AG08395 (cell line): ENCODE measurements at regions not wholly inside any gene's neighbourhood (a gene's known extent, or its start where the extent isn't known, plus 50 kb on each side); places are given as distances from the start of the nearest gene placed in this dataset.

Experiments used
- DNase-seq: peaks from one replicate; pipeline ENCODE4 v3.0.0; 2012; ENCODE audit warnings: mixed read lengths, low spot score

DNA sequence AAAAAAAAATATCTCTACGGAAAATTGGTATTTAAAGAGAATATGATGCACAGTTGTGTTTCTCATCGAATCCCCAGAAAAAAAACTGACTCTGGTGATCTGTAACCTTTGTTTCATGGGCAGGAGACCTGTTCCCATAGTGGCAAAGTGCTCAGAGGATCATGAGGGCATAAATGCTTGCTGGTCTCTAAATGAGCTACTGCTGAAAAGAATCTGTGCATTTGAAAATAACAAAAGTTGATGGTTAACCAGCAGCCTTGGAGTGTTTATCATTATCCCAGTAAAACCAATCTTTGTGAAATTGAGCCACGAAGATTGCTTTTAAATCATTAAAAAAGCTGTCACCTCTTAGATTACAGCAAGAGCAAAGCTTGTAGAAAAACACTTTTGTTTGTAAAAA, 775.4 kb downstream of the MTRR start:
- DNase-seq: no peak

DNA sequence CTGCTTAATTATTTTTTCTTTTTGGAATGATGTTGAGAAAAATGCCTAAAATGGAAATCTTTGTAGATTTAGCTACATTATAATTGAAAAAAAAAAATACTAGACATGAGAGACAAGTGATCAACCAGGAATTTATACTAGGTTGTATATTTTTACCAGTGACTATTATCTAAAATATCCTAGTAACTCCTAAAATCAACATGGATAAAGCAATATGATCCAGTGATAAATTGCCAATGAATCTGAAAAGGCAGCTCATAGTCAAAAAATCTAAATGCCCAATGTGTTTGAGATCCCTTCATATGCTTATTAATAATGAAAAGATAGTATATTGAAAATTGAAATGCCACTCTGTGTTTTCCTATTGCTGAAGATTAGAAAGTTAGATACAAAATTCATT, 778.2 kb downstream of the MTRR start:
- DNase-seq: no peak

- DNase-seq: peak; percentile 6
These were observed 781.2 kb downstream of the MTRR start for GRCh38 chr5:8650186-8650585.

DNA sequence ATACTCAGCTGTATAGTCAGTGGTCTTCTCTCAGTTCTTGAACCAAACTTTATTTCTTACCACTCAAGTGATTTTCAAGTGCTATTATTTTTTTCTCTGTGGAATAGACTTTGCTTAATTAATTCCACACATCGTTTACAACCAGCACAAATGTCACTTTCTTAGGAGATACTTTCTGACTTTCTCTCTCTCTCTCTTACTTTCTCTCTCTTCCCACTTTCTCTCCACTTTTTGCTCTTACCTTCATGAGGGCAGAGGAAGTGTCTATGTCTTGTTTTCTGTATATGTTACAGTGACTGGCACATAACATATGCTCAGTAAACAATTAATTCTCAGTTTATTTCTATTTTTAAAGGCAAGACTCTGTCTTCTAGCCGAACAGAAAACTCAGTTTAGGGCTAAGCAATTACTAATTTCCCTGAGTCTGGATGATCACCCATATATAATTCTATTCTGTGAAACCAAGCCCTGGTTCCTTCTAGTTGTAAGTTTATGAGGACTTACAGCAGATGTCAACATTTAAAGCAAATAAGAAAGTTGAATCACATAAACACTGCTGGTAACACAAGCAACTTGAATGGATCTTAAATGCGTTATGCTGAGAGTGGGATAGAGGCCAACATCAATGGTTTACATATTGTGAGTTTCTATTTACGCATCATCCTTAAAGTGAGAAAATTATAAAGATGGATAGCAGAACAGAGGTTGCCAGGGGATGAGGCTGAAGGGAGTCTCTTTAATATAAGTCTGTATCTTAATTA, 791.4 kb downstream of the MTRR start:
- no peak for DNase-seq

- DNase-seq: no peak
These were observed 794.4 kb downstream of the MTRR start for GRCh38 chr5:8663374-8663773.

DNA sequence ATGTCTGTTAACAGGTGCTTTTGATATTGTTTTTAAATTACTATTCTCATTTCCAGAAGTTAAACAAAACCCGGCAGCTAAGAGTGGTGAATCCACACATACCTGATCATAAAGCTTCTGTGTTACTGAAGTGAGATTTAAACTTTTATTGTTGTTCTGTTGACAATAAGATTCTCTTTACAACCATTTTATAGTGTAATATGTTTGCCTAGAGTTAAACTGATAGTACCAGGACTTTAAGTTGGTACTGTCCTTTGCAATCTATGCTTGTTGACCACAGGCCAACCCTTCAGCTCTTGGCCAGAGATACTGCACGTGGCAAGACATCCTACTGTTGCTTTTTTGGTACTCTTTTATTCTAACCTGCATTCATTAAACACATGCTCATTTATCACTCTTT, 806.2 kb downstream of the MTRR start:
- no peak for DNase-seq

DNA sequence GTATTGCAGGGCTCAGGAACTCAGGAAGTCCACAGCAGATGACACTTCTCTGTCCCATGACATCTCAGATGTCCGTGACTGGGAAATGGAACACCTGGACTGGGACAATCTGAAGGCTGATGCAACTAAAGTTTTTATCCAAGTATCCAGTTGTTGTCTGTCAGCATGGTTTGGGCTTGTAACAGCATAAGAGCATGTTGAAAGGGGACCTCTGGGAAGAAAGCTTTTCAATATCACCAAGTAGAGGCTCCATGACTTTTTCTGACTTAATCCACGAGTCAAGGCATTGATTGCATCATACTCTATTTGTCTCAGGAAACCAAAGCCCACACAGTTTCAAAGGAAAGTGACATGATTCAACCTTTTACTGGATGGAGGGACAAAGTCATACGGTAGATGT, 807.7 kb downstream of the MTRR start:
- no peak for DNase-seq

- no peak for DNase-seq
These were observed 813.4 kb downstream of the MTRR start for GRCh38 chr5:8682381-8682780.

- DNase-seq: no peak
These were observed 814.5 kb downstream of the MTRR start for GRCh38 chr5:8683496-8683895.

- DNase-seq: no peak
These were observed 816.8 kb downstream of the MTRR start for GRCh38 chr5:8685704-8686103.

GRCh38 chr5:8686707-8687106, 817.8 kb downstream of the MTRR start:
- peak; percentile 18 for DNase-seq

DNA sequence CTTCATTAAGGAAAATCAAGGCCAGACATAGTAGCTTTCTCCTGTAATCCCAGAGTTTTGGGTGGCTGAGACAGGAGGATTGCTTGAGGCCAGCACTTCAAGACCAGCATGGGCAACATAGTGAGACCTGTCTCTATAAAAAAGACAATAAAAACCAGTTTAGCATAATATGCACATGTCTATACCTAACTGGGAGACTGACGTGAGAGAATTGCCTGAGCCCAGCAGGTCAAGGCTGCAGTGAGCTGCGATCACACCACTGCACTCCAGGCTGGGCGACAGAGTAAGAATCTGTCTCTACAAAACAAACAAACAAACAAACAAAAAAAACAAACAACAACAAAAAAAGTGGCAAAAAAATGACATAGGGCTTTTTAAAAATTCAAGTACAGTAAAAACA, 820.8 kb downstream of the MTRR start:
- DNase-seq: no peak

DNA sequence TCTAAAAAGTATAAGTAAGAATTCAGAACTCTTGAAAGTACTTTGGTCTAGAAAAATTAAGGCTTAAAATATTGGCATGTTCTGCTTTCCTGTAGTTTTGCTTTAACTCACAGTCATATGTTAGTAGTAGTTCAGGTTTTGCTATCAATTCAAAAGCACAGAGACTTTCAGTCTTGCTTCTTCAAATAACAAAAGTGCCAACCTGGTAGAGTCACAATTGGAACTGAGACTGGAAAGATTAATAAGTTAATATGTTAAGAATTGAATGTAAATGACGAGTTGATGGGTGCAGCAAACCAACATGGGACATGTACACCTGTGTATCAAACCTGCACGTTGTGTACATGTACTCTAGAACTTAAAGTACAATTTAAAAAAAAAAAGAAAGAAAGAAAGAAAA, 822.3 kb downstream of the MTRR start:
- DNase-seq: no peak

- no peak for DNase-seq
These were observed 824.4 kb downstream of the MTRR start for GRCh38 chr5:8693341-8693844.

DNA sequence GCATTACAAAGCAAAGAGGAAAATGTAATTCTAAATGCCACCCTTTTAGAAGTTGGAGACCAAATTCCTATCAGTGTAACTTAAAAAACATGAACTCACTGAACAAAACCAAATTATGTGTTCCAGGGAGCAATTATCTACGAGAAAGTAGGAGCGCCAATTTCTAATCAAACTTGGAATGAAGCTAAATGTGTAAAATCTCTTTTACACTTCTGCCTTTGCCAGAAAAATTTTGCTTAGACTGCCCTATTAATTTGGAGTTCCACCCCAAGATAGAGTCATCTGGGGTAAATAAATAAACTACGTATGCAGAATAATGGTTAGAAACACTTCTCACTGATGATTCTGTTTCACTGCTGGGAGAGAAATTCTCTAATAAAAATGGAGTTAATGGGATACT, 825.6 kb downstream of the MTRR start:
- DNase-seq: no peak

- DNase-seq: no peak
These were observed 827.2 kb downstream of the MTRR start for GRCh38 chr5:8695902-8696845.

DNA sequence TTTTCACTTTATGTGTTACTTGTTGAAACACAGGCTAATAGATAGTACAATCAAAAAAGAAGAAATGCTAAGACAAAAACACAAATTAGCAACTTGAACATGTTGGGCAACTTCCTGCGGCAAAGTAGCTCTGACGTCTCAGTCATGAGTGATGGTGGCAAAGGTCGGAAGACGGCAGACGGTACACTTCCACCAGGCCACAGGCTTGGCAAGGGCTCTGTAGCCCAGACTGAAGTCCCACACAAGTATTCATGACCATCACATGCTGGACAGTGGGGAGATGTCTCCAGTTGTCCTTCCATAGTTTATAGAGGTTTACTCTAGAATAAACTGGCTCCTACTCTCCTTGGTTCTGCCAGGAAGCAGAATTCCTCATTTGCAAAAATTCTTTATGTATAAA, 831.3 kb downstream of the MTRR start:
- DNase-seq: no peak

GRCh38 chr5:8700671-8701070, 831.7 kb downstream of the MTRR start:
- no peak for DNase-seq

GRCh38 chr5:8701251-8701650, 832.3 kb downstream of the MTRR start:
- DNase-seq: no peak

GRCh38 chr5:8710426-8710930, 835.4 kb downstream of the SEMA5A start:
- DNase-seq: no peak

DNA sequence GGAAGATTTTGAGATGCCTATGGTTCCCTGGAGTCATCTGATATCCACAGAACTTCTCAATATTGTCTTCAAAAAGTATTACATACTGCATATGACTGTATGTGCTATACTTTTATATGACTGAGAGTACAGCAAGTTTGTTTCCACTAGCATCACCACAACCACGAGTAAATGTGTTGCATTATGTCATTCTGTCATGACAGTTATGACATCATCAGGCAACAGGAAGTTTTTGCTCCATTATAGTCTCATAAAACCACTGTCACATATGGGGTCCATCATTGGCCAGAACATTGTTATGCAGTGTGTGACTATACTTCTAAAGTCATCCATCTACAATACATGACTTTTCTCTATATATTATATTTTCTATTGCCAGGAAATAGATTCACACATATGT, 831.7 kb downstream of the SEMA5A start:
- no peak for DNase-seq

DNA sequence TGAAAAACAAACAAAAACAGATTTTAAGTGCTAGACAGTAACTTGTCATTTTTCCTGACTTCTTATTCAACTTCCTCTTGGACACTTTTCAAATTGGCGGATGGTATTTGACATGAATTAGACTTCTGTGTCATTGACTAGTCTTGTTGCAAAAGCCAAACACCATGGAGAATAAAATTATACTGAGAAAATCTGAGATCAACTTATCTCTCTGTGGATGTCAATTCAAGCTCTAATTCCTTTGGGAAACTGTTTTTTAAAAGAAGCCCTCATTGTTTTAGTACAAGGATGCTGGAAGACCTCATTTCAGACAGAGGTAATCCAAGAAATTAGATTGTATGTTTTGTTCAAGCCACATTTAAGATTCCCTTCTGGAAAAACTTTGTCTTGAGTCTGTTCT, 831.0 kb downstream of the SEMA5A start:
- no peak for DNase-seq

- DNase-seq: no peak
These were observed 826.1 kb downstream of the SEMA5A start for GRCh38 chr5:8719796-8720195.
